ENCODE measurements at regions not wholly inside any gene's neighbourhood (a gene's known extent, or its start where the extent isn't known, plus 50 kb on each side); places are given as distances from the start of the nearest gene placed in this dataset.
A peak's percentile ranks its signal among the peaks of the same experiment; 100 is the strongest.
"Not testable (repeated sequence)": the region's sequence is repeated elsewhere in the genome, so short reads cannot be mapped to it uniquely, and the experiment has no call there.

GRCh38 chr12:25347716-25348592 lies 97.2 kb upstream of the KRAS start:
- no TSS peak for BruUV-seq (replicated peaks)
- ATAC-seq (no peak), FAIRE-seq (no peak), DNase-seq (ENCODE audit: low read depth, low spot score) (no peak)
- in situ Hi-C loops (cut with MboI), result no loop called here
- H3K4me2 ChIP-seq (ENCODE audit: control insufficient read depth, insufficient read depth), result no peak overlapping the region
- no peaks in the 10 kb centered on the region for H3K36me3 ChIP-seq (ENCODE audit: control insufficient read depth in 2 of 2, insufficient read depth in 2 of 2, low read length in 1 of 2)
- no peak overlapping the region for H2AFZ ChIP-seq (ENCODE audit: control insufficient read depth, low read depth, low read length)
- no peaks in the 10 kb centered on the region for H3K27me3 ChIP-seq (replicated peaks in 1 of 2; ENCODE audit: control insufficient read depth in 2 of 2, insufficient read depth in 2 of 2, low read length in 1 of 2)
- no peak for TF ChIP-seq SUPT20H (IDR thresholded peaks at IDR 0.05; ENCODE audit: borderline replicate concordance, control insufficient read depth, low read depth, low read length)
- no peak for TF ChIP-seq CREB1 (IDR thresholded peaks at IDR 0.05; ENCODE audit: low read depth)
- no peak for TF ChIP-seq JUNB (IDR thresholded peaks at IDR 0.05)
- no peak overlapping the region for H3K9ac ChIP-seq (ENCODE audit: control insufficient read depth, insufficient read depth, low read length)
- no peaks in the 10 kb centered on the region for H3K79me2 ChIP-seq (ENCODE audit: control insufficient read depth, insufficient read depth, low read length)
- no peaks in the 10 kb centered on the region for H3K4me1 ChIP-seq (ENCODE audit: control insufficient read depth, insufficient read depth, low read length)
- no peaks in the 10 kb centered on the region for H4K20me1 ChIP-seq (ENCODE audit: control insufficient read depth, insufficient read depth)
- no peaks in the 10 kb centered on the region for H3K9me3 ChIP-seq (replicated peaks; ENCODE audit: control insufficient read depth, insufficient read depth, low read length)
- SMC1A ChIA-PET (ENCODE audit: uncharacterized antibody, unreplicated experiment), result interaction anchor here (0.8 to 2.2 kb wide), 6 partner anchors 11 to 36 kb away, joined by 3 to 11 read pairs (median 6); no protein-coding TSS in a partner anchor
- CTCF ChIA-PET, result interaction anchor here (1.0 to 1.5 kb wide), 3 partner anchors 18 to 135 kb away, joined by 3 read pairs; no protein-coding TSS in a partner anchor
- POLR2A ChIA-PET, result no interaction called here
- intact Hi-C loops (cut with micrococcal nuclease; ENCODE audit: unreplicated experiment), result no loop called here
- no peak overlapping the region for H3K27ac ChIP-seq (ENCODE audit: control insufficient read depth, insufficient read depth)
- H3K4me3 ChIP-seq, result no peak overlapping the region
- WGBS (ENCODE audit: insufficient coverage, insufficient replicate concordance, low lambda C conversion rate, missing lambda C conversion rate), result 3% methylated on average over 4 of the region's 4 CpGs
- RAD21 ChIA-PET (ENCODE audit: unreplicated experiment), result no interaction called here

GRCh38 chr12:25341877-25342276 lies 91.1 kb upstream of the KRAS start:
- CTCF ChIA-PET, result not testable (repeated sequence)
- 56% methylated on average over 5 of the region's 5 CpGs for WGBS (ENCODE audit: insufficient coverage, insufficient replicate concordance, low lambda C conversion rate, missing lambda C conversion rate)

More at GRCh38 chr12:25341877-25342276, 91.1 kb upstream of the KRAS start:
- H3K9ac ChIP-seq (ENCODE audit: control insufficient read depth, insufficient read depth, low read length); RAD21 ChIA-PET (ENCODE audit: unreplicated experiment); ATAC-seq; H3K4me1 ChIP-seq (ENCODE audit: control insufficient read depth, insufficient read depth, low read length); H3K4me3 ChIP-seq; FAIRE-seq; H3K9me3 ChIP-seq (replicated peaks; ENCODE audit: control insufficient read depth, insufficient read depth, low read length); BruUV-seq (replicated peaks); POLR2A ChIA-PET; intact Hi-C loops (cut with micrococcal nuclease; ENCODE audit: unreplicated experiment); DNase-seq (ENCODE audit: low read depth, low spot score); H3K79me2 ChIP-seq (ENCODE audit: control insufficient read depth, insufficient read depth, low read length); H3K4me2 ChIP-seq (ENCODE audit: control insufficient read depth, insufficient read depth); H4K20me1 ChIP-seq (ENCODE audit: control insufficient read depth, insufficient read depth); in situ Hi-C loops (cut with MboI); H3K27me3 ChIP-seq (replicated peaks in 1 of 2; ENCODE audit: control insufficient read depth in 2 of 2, insufficient read depth in 2 of 2, low read length in 1 of 2); H3K36me3 ChIP-seq (ENCODE audit: control insufficient read depth in 2 of 2, insufficient read depth in 2 of 2, low read length in 1 of 2); H3K27ac ChIP-seq (ENCODE audit: control insufficient read depth, insufficient read depth); H2AFZ ChIP-seq (ENCODE audit: control insufficient read depth, low read depth, low read length): not testable (repeated sequence)
- SMC1A ChIA-PET (ENCODE audit: uncharacterized antibody, unreplicated experiment), result interaction anchor here (1.0 to 1.4 kb wide), 2 partner anchors 15 to 72 kb away, joined by 3 read pairs; no protein-coding TSS in a partner anchor
- peak; percentile 61 for TF ChIP-seq NFYB (IDR thresholded peaks at IDR 0.05; ENCODE audit: insufficient read depth, low read depth, low read length)
